ENCODE measurements at regions not wholly inside any gene's neighbourhood (a gene's known extent, or its start where the extent isn't known, plus 50 kb on each side); places are given as distances from the start of the nearest gene placed in this dataset.

DNA sequence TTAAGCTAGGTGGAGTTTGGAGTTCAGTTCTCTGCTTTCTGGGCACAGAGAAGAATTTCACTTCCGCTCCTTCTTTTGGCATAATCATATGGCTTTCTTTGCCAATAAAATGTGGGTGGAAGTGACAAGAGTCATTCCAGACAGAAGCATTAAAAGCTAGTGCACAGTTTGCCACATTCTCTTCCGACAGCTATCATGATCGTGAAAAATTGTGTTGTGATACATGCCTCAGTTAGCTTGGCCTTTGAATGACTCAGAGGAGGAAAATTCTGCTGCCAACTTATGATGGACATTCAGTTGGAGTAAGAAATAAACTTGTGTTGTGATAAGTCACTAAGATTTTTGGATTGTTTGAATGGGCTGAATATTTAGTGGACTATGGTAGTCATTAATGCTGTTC lies 291.7 kb upstream of the SATB1 start:
- no peak for TF ChIP-seq EP300 (IDR thresholded peaks at IDR 0.05; ENCODE audit: borderline replicate concordance)
- TF ChIP-seq TCF12 (IDR thresholded peaks at IDR 0.05; ENCODE audit: low read depth), result no peak
- TF ChIP-seq TAF1 (IDR thresholded peaks at IDR 0.05; ENCODE audit: low read depth), result no peak
- TF ChIP-seq YY1 (IDR thresholded peaks at IDR 0.05; ENCODE audit: low read depth), result no peak
- TF ChIP-seq, protein P1, sequence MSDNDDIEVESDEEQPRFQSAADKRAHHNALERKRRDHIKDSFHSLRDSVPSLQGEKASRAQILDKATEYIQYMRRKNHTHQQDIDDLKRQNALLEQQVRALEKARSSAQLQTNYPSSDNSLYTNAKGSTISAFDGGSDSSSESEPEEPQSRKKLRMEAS (IDR thresholded peaks at IDR 0.05), result no peak
- TF ChIP-seq, protein P2, sequence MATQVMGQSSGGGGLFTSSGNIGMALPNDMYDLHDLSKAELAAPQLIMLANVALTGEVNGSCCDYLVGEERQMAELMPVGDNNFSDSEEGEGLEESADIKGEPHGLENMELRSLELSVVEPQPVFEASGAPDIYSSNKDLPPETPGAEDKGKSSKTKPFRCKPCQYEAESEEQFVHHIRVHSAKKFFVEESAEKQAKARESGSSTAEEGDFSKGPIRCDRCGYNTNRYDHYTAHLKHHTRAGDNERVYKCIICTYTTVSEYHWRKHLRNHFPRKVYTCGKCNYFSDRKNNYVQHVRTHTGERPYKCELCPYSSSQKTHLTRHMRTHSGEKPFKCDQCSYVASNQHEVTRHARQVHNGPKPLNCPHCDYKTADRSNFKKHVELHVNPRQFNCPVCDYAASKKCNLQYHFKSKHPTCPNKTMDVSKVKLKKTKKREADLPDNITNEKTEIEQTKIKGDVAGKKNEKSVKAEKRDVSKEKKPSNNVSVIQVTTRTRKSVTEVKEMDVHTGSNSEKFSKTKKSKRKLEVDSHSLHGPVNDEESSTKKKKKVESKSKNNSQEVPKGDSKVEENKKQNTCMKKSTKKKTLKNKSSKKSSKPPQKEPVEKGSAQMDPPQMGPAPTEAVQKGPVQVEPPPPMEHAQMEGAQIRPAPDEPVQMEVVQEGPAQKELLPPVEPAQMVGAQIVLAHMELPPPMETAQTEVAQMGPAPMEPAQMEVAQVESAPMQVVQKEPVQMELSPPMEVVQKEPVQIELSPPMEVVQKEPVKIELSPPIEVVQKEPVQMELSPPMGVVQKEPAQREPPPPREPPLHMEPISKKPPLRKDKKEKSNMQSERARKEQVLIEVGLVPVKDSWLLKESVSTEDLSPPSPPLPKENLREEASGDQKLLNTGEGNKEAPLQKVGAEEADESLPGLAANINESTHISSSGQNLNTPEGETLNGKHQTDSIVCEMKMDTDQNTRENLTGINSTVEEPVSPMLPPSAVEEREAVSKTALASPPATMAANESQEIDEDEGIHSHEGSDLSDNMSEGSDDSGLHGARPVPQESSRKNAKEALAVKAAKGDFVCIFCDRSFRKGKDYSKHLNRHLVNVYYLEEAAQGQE (IDR thresholded peaks at IDR 0.05; ENCODE audit: low read depth), result no peak
- TF ChIP-seq CREB1 (IDR thresholded peaks at IDR 0.05; ENCODE audit: low read depth), result no peak
- no peak for TF ChIP-seq EGR1 (IDR thresholded peaks at IDR 0.05)
- TF ChIP-seq RAD21 (IDR thresholded peaks at IDR 0.05; ENCODE audit: low read depth), result no peak
- TF ChIP-seq NFIC (IDR thresholded peaks at IDR 0.05), result no peak
- TF ChIP-seq CEBPB (IDR thresholded peaks at IDR 0.05), result no peak
- TF ChIP-seq ZBTB7A (IDR thresholded peaks at IDR 0.05; ENCODE audit: low read depth), result no peak

All from Ishikawa (cell line).